Globus pallidus (tissue), 1 donor: ENCODE measurements at regions not wholly inside any gene's neighbourhood (a gene's known extent, or its start where the extent isn't known, plus 50 kb on each side); places are given as distances from the start of the nearest gene placed in this dataset.

ENCODE experiments used
- DNase-seq: peaks from one replicate; pipeline ENCODE4 v3.0.0-alpha.2; 2015; ENCODE audit warnings: low spot score

DNA sequence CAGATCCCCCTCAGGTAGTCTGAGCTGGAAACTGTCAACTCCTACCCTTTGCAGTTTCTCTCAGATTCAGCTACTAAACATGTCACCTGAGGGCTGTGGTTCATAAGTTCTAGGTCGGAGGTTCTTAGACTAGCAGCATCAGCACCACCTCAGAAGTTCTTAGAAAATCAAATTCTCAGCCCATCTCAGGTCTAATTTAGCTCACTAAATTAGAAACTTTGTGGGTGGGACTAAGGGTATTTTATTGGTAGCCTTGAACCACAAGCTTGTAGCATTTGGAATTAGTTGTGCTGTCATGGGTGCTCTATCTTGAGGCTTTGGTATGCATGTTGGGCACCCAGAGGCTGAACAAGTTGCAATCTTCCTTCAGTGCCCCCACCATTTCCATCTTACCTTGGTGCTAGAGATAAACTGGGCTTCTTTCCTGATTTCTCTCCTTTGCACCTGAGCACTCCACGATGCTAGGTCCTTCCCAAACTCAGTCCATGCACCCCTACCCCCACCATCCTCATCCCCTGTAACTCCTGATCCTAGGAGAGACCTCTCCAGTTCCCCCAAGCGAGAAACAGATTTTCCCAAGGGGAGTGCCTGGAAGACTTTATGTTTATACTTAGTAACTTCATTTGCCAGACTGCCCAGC, 54.2 kb downstream of the S1PR1 start:
- no peak for DNase-seq

DNA sequence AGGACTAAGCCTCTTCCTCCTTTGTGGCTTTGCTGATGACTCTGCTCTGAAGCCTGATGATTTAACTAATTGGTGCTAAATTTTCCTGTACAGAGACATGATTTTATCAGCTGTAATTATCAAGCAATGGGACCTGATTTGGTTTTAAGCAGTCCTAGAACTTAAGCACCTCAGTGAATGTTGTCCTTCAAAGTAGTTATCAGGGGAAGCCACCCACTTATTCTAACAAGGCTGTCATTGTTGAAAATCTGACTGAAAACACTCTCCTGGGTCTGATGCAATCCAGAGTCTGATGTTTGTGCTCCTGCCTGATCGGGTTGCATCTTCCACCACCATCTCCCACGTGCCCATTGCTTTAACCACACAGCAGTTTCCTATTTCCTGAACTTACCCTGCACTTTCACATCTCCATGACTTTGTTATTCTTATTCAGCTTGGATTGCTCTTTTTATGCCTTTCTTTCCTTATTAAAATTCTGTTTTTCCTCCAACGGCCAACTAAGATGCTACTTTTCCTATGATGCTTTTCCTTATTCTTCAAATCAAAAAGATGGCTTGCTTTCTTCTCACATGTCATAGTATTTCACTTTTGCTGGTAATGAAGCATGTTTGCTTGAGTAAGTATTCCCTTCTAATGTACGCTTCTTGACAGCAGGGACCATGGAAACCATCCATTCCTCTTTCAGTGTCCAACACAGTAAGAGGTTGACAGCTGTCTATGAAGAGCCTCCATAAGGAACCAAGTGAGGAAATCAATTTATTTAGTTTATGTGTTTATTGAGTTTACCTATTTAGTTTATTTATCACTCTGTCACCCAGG, 55.0 kb downstream of the S1PR1 start:
- peak; percentile 10 for DNase-seq

DNA sequence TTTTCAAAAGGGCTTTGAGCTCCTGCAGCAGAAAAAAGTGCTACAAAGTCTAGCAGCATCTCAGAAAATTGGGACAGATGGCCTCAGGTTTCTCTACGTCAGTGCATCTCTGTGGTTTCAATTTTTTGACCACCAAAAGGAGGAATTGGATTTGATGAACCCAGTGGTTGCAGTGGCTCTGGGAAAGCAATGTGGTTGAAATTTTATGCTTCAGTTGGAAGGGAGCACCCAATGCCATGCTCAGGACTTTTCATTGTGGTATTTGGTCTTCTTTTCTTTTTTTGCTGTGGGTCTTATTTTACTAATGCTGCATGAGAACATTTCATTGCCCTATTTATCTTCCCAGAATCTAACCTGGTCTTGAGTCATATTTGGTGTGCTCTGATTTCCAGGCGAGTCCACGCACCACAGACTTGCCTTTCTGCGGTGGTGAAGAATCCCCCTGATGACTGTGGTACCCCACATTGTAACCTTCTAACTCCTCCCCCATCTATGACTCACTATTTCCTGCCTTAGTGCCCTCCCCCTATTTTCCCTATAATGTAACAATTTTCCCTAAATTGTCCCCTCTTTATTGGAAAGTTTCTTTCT, 56.7 kb downstream of the S1PR1 start:
- DNase-seq: no peak

DNA sequence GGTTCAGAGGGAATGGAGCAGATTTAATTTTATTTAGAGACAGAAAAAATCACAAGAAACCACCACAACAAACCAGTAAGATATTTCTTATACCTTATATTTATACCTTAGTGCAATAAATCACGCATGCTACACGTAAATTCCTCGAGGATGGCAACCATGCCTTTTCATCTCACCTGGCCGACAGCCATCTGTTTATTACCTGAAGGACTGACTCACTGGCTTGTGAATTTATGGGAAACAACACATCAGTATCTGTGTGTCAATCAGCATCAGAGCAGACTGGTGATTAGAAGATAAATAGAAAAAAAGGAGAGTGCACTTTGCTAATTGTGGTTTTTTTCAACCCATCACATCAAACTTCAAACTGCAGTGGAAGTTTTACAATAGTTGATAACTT, 58.4 kb downstream of the S1PR1 start:
- DNase-seq: no peak

DNA sequence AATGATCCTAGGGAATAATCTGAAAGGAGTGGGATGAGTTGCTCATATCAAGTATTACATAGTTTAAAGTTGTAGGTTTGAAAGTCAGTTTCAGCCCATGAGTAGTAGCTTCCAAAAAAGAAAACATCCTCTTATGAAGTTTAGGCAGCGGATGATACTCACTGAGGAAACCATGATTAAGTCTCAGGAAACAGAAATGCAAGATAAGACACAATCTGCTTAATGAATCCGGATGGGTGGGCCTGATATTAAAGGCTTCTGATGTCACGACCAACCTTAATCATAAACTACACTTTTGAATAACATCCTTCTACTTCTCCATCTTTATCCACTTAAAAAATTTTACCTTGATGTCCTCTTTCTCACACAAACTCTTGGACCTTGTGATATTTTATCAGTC, 61.8 kb downstream of the S1PR1 start:
- no peak for DNase-seq

DNA sequence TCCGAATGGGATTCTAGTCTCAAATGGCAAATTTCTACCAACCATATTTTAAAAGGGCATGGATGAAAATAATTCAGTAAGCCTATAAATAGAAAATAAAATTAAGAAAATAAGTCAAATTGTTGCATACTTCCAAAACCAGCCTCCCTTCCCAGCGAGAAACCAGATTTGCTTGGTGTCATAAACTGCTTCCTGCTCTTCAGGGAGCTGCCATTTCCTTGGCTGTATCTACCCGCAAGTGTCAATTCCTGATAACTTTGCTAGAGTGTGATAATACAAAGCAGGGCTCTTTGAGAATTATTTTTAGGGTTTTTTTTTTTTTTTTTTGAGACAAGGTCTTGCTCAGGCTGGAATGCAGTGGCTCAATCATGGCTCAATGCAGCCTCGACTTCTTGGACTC, 62.3 kb downstream of the S1PR1 start:
- DNase-seq: no peak

DNA sequence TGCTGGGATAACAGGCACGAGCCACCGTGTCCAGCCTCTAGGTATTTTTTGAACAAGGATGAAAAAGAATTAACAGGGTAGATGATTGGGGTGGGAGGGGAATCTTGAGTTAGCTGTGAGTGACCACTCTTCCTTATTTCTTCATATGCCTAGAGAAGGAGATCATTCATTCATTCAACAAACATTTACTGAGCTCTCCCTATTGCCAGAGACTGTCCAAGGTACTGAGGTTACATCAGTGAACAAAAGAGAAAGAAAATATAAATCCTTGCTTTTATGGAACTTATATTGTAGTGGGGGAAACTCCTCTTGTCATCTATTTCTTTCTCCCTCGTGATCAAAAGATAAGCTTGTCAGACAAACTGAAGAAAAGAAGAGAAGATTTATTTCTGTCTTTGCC, 62.9 kb downstream of the S1PR1 start:
- DNase-seq: no peak

DNA sequence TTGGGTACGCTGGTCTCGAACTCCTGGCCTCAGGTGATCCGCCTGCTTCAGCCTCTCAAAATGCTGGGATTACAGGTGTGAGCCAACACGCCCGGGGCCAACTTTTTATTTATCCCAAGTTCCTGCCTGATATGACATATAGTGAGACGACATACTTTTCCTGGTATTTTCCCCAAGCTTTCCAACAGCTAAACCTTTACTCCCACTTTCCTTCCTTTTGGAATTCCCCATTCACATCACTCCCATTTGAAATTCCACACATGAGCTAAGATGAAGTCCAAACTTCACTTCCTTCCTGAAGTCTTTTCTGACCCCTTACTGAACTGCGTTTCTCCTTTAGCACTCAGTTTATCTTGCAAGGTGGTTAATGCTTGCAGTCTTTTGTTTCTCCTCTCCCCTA, 64.1 kb downstream of the S1PR1 start:
- DNase-seq: no peak

DNA sequence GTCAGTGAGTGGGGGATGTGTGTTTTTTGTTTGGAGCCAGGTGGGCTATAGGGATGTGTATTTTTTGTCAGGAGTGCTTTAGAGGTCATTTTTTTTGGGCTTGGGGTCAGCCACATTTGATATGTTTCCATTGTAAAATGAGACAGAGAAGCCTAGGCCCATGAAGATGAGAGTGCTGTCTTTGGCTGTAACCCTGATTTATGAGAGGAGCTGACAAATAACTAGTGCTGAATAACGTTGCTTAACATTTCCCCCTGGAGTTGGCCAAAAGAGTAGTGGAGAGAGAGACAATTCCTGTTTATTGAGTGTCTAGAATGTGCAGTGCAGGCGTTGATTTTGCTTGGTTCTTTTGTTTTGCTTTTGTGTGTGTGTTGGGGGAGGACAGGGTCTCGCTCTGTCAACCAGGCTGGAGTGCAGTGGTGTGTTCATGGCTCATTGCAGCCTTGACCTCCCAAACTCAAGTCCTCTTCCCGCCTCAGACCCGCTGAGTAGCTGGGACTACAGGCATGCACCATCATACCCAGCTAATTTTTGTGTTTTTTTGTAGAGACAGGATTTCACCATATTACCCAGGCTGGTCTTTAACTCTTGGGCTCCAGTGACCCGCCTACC, 64.7 kb downstream of the S1PR1 start:
- DNase-seq: no peak

DNA sequence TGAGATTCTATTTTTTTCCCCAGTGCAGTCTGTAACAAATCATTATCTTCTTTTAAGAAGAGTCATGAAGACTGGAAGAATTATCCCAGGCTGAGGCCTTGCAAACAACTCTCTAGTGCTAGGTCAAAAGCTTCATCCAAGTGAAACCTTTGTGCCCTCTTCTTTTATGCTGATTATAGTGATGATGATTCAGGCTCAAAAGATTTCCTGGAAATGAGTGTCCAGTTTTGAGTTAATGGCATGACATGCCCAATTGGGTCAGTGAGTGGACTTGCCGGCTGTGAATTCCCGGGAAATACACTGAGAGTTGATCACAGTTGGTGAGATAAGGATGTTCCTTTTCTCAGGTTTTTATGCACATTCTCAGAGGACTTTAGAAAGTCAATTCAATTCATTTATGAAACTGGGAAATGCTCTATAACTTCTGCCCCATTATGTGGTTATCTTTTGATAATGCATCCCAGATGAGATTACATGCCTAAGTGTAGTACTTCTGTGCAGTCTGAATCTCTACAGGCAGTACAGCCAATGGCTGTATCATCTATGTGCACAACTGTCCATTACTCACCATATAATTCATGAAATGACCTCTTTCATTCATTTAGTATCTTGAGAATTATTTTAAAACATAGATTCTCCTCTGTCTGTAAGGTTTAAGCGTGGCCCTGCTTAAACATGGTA, 66.2 kb downstream of the S1PR1 start:
- DNase-seq: no peak

DNA sequence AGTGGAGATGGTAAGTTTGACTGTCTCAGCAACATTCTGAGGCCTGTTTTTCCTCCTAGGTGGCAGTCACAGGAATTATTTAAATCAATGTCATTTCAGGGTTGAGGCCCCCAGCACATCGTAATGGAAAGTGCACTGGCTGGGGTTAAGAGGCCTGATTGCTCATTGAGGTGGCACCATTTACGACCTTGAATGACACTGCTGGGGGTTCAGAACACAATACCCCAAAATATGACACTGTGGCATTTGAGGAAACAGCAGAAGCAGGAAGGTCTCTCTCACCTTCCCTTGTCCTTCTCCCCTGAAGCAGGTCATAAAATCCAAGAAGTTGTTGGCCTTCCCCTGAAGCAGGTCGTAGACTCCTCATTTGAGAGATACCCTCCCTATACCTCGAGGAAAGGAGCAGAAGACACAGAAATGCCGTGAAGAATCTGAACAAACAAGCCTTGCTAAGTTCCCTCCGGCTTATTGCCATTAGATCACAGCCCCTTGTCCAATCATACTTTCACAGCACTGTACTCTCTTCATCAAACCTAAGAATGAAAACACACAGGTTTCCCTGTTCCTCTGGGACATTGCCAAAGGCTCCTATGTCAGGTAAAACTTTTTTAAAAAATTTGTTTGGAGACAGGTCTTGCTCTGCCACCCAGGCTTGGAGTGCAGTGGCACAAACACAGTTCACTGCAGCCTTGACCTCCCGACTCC, 71.3 kb downstream of the S1PR1 start:
- no peak for DNase-seq

DNA sequence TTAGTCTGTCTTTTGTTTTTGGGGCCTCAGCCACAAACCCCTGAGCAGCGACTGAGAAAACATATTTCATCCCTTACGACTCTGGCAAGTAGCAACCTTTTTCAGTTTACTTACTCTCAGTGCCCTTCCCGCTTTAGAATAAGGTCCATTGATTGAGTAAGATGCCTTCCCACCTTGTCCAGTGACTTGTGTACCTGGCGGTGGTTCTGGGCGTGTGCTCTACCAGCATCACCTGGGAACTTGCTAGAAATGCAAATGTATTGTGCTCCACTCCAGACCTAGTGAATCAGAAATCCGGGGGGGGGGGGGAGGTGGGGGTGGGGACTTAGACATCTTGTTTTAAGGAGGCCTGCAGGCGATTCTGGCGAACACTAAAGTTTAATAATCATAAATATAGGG, 72.1 kb downstream of the S1PR1 start:
- no peak for DNase-seq

DNA sequence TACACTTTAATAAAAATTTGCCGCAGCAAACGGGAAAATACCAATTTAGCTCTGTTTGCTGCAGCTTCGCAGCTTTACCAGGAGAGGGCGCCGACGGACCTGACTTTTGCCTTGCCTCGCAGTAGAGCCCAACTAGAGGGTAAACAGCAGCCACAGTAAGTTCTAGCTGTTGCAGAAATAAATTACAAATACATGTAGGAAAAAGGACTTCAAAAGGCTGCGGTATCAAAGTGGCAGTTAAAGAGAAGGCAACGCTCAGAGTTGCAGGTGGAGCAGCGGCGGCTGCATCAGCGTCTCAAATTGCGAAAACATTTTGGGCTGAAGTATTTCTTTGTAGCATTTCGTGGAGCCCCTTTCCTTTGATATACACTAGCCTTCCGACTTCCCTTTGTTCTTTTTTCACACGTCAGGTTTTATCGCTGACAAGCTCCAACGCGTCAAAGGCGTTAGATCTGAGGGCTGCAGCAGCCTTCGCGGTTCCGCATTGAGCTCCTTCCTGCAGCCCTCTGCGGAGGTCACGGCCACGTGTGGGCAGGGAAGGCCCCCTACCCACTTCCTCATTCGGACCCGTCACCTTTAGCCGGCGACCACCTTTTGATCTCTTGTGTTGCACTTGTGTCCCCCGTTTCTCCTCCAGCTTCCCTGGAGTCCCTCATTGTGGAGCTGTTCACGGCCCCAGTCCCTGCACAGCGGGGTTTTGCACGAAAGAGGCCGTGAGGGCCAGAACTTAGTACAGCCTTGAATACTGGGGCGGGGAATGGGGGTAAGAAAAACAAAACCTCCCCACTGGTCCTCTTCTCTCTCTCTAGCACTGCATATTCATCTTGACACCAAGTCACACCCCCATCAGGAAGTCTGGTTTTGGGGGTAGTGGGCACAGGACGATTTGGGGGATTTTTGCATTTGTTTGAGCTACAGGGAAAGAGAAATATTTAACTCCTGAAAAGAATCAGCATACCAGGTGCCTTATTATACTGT, 72.8 kb downstream of the S1PR1 start:
- peak; percentile 50 for DNase-seq

DNA sequence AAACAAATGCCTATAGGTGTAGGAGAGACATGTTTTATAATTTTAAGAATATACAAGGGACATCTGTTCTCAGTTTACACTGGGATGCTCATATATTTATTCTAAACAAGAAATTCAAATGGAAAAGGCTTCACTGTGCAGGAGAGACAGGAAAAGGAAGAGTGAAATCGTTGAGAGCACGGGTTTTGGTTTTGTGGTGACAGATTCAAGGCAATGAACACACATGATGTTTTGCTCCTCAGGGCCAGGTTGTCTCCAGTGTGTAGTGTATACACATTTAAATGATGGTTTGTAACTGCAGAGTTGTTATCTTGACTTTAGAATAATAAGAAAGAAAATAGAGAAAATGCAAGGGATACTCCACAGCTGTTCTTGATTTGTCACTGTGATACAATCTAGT, 73.7 kb downstream of the S1PR1 start:
- no peak for DNase-seq

DNA sequence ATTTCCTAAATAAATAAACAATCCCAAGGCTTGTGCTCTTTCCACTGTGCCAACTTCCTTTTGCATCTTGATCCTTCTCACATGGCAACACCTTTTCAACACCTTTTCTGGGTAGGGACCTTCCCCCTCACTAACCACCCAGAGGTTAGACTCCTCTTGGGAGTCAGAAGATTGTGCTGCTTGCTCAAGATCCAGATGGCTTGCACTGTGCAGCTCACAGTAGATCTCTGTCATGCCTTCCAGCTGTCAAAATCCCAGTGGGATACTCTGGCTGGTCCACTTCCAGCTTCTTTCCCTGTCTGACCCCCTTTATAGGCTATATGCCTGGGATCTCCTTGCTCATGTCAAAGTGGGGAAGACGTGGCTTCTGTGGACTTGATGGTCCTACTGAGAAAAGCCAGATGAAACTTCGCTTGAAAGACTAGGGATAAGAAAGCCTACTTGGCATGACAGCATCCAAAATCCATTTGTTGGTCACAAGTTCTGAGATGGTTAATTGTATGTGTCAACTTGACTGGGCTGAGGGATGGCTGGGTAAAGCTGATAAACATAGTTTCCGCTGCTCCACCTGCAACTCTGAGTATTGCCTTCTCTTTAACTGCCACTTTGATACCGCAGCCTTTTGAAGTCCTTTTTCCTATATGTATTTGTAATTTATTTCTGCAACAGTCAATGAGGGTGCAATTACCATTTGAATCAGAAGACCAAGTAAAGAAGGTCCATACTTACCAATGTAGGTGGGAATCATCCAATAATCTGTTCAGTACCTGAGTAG, 74.5 kb downstream of the S1PR1 start:
- DNase-seq: no peak

DNA sequence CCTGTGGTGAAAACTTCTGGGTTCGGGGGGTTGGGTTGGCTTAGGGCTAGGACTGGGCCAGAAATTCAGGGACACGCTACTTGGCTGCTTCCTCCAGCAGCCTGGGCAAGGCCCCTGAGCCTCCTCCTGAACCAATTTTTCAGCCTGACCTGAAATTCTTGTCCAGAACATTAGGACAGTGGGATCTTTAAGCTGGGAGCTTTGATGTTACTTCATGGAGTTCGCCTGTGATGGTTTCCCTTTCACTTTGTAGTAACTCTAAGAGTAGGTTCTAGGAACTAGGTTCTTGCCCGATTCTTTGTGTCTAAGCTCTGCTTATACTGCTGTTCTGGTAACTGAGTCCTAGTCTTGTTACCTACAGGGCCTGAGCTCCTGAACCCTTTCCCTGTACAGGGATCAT, 75.3 kb downstream of the S1PR1 start:
- DNase-seq: no peak

DNA sequence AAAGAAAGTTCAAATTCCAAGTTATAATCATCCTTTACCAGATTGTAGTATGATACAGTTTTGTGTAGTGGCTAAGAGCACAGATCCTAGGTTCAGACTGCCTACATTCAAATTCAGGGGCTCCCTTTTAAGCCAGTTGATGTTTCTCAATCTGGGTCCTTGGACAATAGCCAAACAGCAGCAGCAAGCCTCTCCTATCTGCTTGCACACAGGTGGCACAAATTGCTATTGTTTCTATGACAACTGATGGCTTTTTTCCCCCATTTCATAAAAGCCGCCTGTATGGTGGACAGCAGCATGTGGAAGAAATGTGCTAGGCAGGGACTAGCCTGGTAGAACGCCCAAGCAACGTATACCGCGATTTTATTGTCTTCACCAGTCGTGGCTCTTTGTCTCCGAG, 76.5 kb downstream of the S1PR1 start:
- DNase-seq: no peak

DNA sequence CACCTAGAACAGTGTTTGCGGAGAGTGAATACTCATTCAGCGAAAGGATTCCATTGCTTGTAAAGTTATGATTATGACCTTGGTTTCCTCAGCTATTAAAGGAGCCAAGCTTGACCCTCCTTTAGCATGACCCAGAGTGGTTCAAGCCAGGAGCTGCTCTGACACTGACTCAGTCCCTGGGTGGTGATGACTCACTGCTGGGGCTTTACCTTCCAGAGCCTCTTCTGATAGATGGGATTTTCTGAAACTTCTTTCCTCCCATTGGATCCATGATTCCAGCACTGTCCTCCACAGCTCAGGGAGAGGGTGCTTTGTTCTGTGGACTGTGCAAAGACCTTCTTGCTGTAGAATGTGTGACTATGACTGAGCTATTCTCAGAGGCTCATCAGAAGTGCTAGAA, 77.4 kb downstream of the S1PR1 start:
- DNase-seq: no peak

DNA sequence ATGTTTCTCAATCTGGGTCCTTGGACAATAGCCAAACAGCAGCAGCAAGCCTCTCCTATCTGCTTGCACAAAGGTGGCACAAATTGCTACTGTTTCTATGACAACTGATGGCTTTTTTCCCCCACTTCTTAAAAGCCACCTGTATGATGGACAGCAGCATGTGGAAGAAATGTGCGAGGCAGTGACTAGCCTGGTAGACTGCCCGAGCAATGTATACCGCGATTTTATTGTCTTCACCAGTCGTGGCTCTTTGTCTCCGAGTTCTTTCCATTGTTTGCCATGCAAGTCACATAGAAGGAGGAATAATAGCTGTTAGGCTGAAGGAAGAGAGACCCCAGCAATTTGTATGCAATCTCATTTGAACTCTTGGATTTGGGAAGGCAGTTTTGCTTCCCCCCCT, 79.4 kb downstream of the S1PR1 start:
- DNase-seq: no peak

DNA sequence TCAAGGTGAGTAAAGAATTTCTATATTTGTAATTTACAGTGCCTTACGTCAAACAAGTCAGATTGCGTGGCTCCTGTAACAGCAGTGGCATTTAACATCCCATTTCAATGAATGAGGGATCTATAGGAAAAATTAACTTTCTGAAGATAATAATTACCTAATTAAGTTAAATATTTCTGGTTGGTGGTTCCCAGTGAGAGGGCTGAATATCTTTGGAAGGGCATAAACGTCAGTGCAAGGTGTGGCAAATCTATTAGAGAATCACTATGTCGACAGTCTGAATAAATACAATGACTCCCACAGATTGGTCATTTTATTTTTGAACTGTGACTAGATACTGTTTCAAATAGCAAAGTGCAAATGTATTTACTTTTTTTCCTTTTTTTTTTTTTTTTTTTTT, 80.0 kb downstream of the S1PR1 start:
- DNase-seq: no peak
